Chondrocyte (in vitro differentiated cells): ENCODE measurements at regions not wholly inside any gene's neighbourhood (a gene's known extent, or its start where the extent isn't known, plus 50 kb on each side); places are given as distances from the start of the nearest gene placed in this dataset.

Experiments used
- DNase-seq: peaks from one replicate; pipeline ENCODE4 v3.0.0; 2021; ENCODE audit warnings: mixed read lengths, low spot score
- H3K27ac Mint-ChIP-seq: one replicate; pipeline ENCODE4 v1.8.0; 2021; ENCODE audit warnings: mild to moderate bottlenecking, moderate library complexity, mixed read lengths; ENCODE audit not compliant: unreplicated experiment
- H3K27me3 Mint-ChIP-seq: 2 replicates; pipeline ENCODE4 v1.8.0; 2021; ENCODE audit warnings: low read depth, mixed read lengths
- H3K36me3 Mint-ChIP-seq: 2 replicates; pipeline ENCODE4 v1.8.0; 2021; ENCODE audit warnings: low read depth, mixed read lengths
- H3K4me1 Mint-ChIP-seq: 2 replicates; pipeline ENCODE4 v1.8.0; 2021; ENCODE audit warnings: low read depth, mild to moderate bottlenecking, mixed read lengths
- H3K4me3 Mint-ChIP-seq: one replicate; pipeline ENCODE4 v1.8.0; 2021; ENCODE audit warnings: mild to moderate bottlenecking, moderate library complexity, mixed read lengths; ENCODE audit not compliant: unreplicated experiment
- H3K9me3 Mint-ChIP-seq: 2 replicates; pipeline ENCODE4 v1.8.0; 2021; ENCODE audit warnings: low read depth, mixed read lengths
- CTCF ChIP-seq: fragments of 200-600 bp; sonication (generic); IDR thresholded peaks from 2 replicates; pipeline ENCODE4 v1.5.0; 2021; ENCODE audit warnings: antibody characterized with exemption, mild to moderate bottlenecking, moderate library complexity

DNA sequence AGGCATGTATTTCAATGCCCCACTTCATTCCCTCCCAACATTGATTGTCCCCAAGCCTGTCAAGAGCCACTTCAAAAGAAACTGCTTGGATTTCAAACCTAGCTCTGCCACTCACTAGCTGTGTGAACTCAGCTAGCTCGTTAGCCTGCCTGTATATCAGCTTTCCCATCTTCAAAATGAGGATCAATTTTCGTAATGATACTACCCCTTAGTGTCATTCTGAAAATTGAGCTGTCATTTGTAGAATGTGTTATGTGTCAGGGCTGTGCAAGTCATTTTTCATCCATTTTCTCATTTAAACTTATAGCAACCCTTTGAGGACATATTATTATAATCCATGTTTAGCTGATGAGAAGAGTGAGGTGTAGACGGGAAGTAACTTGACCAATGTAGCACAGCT is 88.6 kb downstream of the TRIM42 start:
- H3K9me3 Mint-ChIP-seq: no peaks in the 10 kb centered on the region
- peaks cover 4% of the 10 kb centered on the region for H3K4me1 Mint-ChIP-seq
- DNase-seq: no peak
- H3K27ac Mint-ChIP-seq: no peak overlapping the region
- H3K27me3 Mint-ChIP-seq: peaks cover 26% of the 10 kb centered on the region
- H3K36me3 Mint-ChIP-seq: no peaks in the 10 kb centered on the region
- TF ChIP-seq CTCF: no peak
- no peak overlapping the region for H3K4me3 Mint-ChIP-seq

GRCh38 chr3:140767566-140767965 is 89.7 kb downstream of the TRIM42 start:
- Mint-ChIP-seq H3K36me3 (no peaks in the 10 kb centered on the region), H3K4me3 (no peak overlapping the region), H3K27me3 (peaks cover 29% of the 10 kb centered on the region), H3K4me1 (peaks cover 4% of the 10 kb centered on the region), H3K27ac (no peak overlapping the region), H3K9me3 (no peaks in the 10 kb centered on the region)
- DNase-seq: no peak
- TF ChIP-seq CTCF: no peak

DNA sequence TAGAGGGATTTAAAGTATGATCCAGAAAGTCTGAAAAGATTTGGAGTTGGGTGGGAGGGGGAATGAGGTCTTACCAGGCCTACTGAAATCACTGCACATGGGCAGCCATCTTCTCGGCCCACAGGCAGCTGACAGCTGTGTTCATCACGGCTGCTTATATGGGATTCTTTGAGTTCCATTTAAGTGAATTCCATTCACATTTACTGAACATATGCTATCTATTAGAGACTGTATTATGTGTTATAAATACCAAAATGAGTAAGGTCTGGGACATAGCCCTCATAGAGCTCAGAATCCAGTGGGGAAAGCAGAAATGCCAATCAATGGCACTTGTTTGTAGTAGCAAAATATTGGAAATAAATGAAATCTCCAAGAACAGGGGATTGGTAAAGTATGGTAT is 91.1 kb downstream of the TRIM42 start:
- no peak for DNase-seq
- Mint-ChIP-seq H3K27ac (no peak overlapping the region), H3K36me3 (no peaks in the 10 kb centered on the region), H3K4me3 (no peak overlapping the region), H3K9me3 (no peaks in the 10 kb centered on the region), H3K27me3 (peaks cover 26% of the 10 kb centered on the region), H3K4me1 (peaks cover 4% of the 10 kb centered on the region)
- no peak for TF ChIP-seq CTCF

- no peak overlapping the region for H3K27ac Mint-ChIP-seq
- H3K4me1 Mint-ChIP-seq: peaks cover 4% of the 10 kb centered on the region
- TF ChIP-seq CTCF: no peak
- H3K36me3 Mint-ChIP-seq: no peaks in the 10 kb centered on the region
- peaks cover 19% of the 10 kb centered on the region for H3K27me3 Mint-ChIP-seq
- H3K4me3 Mint-ChIP-seq: no peak overlapping the region
- H3K9me3 Mint-ChIP-seq: peaks cover under 1% of the 10 kb centered on the region
- DNase-seq: no peak
Measured at GRCh38 chr3:140769951-140770350, 92.1 kb downstream of the TRIM42 start.

- Mint-ChIP-seq H3K9me3 (peaks cover 3% of the 10 kb centered on the region), H3K27me3 (peaks cover 15% of the 10 kb centered on the region), H3K27ac (no peak overlapping the region), H3K36me3 (no peaks in the 10 kb centered on the region), H3K4me3 (no peak overlapping the region), H3K4me1 (peaks cover 4% of the 10 kb centered on the region)
- no peak for DNase-seq
- TF ChIP-seq CTCF: no peak
Measured at GRCh38 chr3:140770977-140771667, 93.3 kb downstream of the TRIM42 start.
